T-helper 1 cell treated with Interleukin-12 subunit alpha and Interleukin-12 subunit beta and Interleukin-4 antibody, amounts not matched to agents 30 μg/mL and 1 μg/mL, for 36 hours (primary cell): ENCODE measurements at regions not wholly inside any gene's neighbourhood (a gene's known extent, or its start where the extent isn't known, plus 50 kb on each side); places are given as distances from the start of the nearest gene placed in this dataset.

ENCODE experiments used
- H3K27ac Mint-ChIP-seq: one replicate; pipeline ENCODE4 v1.8.0; 2021; ENCODE audit warnings: mild to moderate bottlenecking, mixed read lengths
- H3K27me3 Mint-ChIP-seq: one replicate; pipeline ENCODE4 v1.8.0; 2021; ENCODE audit warnings: low read depth, mixed read lengths
- H3K36me3 Mint-ChIP-seq: one replicate; pipeline ENCODE4 v1.8.0; 2021; ENCODE audit warnings: low read depth, mixed read lengths
- H3K4me1 Mint-ChIP-seq: one replicate; pipeline ENCODE4 v1.8.0; 2021; ENCODE audit warnings: low read depth, mixed read lengths
- H3K4me3 Mint-ChIP-seq: one replicate; pipeline ENCODE4 v1.8.0; 2021; ENCODE audit warnings: mild to moderate bottlenecking, moderate library complexity, mixed read lengths
- H3K9me3 Mint-ChIP-seq: one replicate; pipeline ENCODE4 v1.8.0; 2021; ENCODE audit warnings: mixed read lengths

DNA sequence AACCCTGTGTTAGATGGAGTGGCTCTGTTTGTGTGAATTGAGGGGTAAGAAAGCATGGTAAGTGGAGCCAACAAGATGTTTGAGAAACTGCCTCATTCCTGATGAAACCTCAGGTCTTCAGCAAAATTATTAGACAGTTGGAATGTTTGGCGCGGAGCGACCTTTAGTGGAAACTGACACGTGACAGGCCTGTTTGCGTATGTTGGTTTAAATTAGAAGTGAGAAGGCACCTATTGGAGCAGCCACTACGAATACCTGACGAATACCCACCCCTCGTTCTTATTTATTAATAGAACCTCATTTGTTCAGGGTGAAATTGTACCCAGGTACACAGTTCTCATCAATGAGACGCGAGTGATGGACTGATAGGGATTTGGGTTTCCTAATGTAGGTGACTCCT lies 63.2 kb upstream of the MIR17HG start:
- peaks cover 5% of the 10 kb centered on the region for H3K27me3 Mint-ChIP-seq
- no peaks in the 10 kb centered on the region for H3K9me3 Mint-ChIP-seq
- H3K27ac Mint-ChIP-seq, result no peak overlapping the region
- no peak overlapping the region for H3K4me3 Mint-ChIP-seq
- H3K36me3 Mint-ChIP-seq, result no peaks in the 10 kb centered on the region
- H3K4me1 Mint-ChIP-seq, result no peaks in the 10 kb centered on the region

DNA sequence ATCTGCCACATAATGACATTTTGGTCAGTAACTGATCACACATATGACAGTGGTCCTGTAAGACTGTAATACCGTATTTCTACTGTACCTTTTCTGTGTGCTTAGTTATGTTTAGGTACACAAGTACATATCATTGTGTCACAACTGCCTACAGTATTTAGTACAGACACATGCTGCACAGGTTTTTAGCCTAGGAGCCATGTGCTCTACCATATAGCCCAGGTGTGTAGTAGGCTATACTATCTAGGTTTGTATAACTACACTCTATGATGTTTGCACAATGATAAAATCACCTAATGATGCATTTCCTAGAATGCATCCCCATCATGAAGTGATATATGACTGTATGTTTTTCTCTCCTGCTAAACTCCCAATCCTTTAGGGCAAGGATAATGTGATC lies 61.2 kb upstream of the MIR17HG start:
- Mint-ChIP-seq H3K9me3 (no peaks in the 10 kb centered on the region), H3K27me3 (peaks cover 17% of the 10 kb centered on the region), H3K4me3 (no peak overlapping the region), H3K27ac (no peak overlapping the region), H3K4me1 (no peaks in the 10 kb centered on the region), H3K36me3 (no peaks in the 10 kb centered on the region)

DNA sequence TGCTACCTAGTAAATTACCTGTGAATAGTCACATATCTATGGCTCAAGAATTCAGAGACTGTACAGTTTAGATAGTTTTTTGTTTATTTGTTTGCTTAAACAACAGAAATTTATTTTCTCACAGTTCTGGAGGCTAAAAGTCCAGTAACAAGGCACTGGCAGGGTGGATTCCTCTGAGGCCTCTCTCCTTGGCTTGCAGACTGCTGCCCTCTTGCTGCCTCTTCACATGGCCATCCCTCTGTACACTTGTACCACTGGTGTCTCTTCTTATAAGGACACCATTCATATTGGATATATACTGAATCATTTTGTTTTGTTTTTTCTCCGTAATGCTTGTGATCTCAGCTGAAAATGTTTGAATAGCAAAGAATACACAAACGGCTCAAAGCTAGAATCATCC lies 56.4 kb upstream of the MIR17HG start:
- H3K4me1 Mint-ChIP-seq, result no peaks in the 10 kb centered on the region
- peaks cover 17% of the 10 kb centered on the region for H3K27me3 Mint-ChIP-seq
- H3K36me3 Mint-ChIP-seq, result no peaks in the 10 kb centered on the region
- no peaks in the 10 kb centered on the region for H3K9me3 Mint-ChIP-seq
- H3K4me3 Mint-ChIP-seq, result no peak overlapping the region
- no peak overlapping the region for H3K27ac Mint-ChIP-seq

DNA sequence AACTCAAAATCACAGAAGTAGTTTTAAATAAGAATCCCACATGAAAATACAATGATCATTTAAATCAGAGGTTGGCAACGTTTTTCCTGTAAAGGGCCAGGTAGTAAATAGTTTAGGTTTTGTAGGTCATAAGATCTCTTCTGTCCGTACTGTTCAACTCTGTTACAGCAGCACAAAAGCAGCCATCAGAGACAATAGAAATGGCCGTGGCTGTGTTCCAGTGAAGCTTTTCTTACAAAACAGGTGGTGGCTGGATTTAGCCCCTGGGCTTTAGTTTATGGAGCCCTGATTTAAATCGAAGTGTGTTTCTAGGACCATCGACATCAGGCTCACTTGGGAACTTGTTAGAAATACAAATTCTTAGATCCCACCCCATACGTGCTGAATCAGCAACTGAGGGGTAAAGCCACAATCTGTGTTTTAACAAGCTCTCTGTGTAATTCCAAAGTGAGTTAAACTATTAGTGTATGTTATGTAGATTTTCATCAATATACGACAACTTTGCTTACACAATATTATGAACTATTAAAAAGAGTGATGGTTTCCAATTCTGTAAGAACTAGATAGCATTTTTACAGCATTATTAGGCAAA lies 54.8 kb upstream of the MIR17HG start:
- H3K4me3 Mint-ChIP-seq, result no peak overlapping the region
- H3K27me3 Mint-ChIP-seq, result peaks cover 17% of the 10 kb centered on the region
- no peaks in the 10 kb centered on the region for H3K36me3 Mint-ChIP-seq
- H3K4me1 Mint-ChIP-seq, result no peaks in the 10 kb centered on the region
- no peaks in the 10 kb centered on the region for H3K9me3 Mint-ChIP-seq
- H3K27ac Mint-ChIP-seq, result no peak overlapping the region

DNA sequence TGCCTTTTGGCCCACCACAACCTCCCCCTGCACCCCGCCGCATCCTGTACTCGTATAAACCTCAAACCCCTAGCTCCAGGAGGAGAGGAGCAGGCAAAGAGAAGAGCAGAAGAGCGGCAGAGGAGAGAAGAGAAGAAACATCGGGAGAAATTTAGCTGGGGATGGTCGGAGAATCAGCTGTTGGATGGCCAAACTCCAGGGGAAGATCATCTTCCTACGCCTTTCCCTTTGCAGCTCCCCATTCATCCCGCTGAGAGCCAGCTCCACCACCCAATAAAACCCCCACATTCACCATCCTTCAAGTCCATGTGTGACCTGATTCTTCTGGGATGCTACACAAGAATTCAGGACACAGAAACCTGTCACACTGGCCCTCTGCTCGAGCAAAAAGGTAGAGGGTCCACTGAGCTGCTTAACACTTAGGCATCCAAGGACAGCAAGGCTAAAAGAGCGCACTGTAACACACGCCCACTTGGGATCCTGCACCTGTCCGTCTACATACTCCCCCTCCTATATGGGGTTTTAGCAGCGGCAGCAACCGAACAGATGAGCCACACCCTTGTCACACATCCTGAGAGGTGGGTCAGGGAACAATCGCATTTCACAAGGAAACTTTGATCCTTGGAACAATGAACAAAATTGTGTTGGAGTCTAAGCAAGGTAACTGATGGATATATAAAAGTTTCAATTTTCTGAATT lies 51.6 kb upstream of the MIR17HG start:
- peaks cover 12% of the 10 kb centered on the region for H3K27me3 Mint-ChIP-seq
- H3K9me3 Mint-ChIP-seq, result no peaks in the 10 kb centered on the region
- H3K36me3 Mint-ChIP-seq, result no peaks in the 10 kb centered on the region
- H3K27ac Mint-ChIP-seq, result no peak overlapping the region
- H3K4me1 Mint-ChIP-seq, result no peaks in the 10 kb centered on the region
- no peak overlapping the region for H3K4me3 Mint-ChIP-seq

DNA sequence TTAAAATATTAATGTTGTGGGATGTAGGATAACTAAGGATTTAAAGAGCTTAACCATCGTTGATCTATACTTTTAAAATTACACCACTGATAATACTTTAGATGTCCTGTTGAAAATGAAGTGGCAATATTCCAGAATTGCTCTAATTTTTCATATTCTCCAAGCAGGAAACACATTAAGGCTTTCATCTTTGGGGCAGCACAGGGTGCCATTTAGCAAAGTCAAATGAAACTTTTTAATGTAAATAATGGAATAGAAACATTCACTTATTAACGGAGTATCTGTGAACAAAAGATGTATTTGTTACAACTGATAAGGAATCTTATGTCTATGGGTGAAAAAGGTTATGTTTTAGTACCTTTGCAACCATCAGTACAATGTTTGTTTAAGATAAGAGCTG lies 50.0 kb upstream of the MIR17HG start:
- Mint-ChIP-seq H3K36me3 (no peaks in the 10 kb centered on the region), H3K27me3 (peaks cover 11% of the 10 kb centered on the region), H3K4me1 (no peaks in the 10 kb centered on the region), H3K9me3 (no peaks in the 10 kb centered on the region), H3K4me3 (no peak overlapping the region), H3K27ac (no peak overlapping the region)
